ENCODE measurements at regions not wholly inside any gene's neighbourhood (a gene's known extent, or its start where the extent isn't known, plus 50 kb on each side); places are given as distances from the start of the nearest gene placed in this dataset.

- no peak for TF ChIP-seq CTCF (conservative IDR thresholded peaks at IDR 0.05; ENCODE audit: low read depth, low read length)
- Histone ChIP-seq H3K4me3 (IDR thresholded peaks at IDR 0.05; ENCODE audit: insufficient read depth, low read depth, low read length) (no peak overlapping the region), H3K27ac (no peak overlapping the region), H2AFZ (ENCODE audit: low read depth) (no peak overlapping the region), H4K20me1 (ENCODE audit: insufficient read depth) (no peaks in the 10 kb centered on the region), H3K36me3 (ENCODE audit: insufficient read depth) (no peaks in the 10 kb centered on the region), H3K27me3 (ENCODE audit: insufficient read depth, low read depth) (no peaks in the 10 kb centered on the region), H3K9ac (no peak overlapping the region), H3K4me1 (ENCODE audit: low read depth, poor library complexity, severe bottlenecking) (no peaks in the 10 kb centered on the region), H3K79me2 (ENCODE audit: insufficient read depth, low read depth) (no peaks in the 10 kb centered on the region), H3K4me2 (no peak overlapping the region)
These were observed 65.7 kb downstream of the TMEM18 start for GRCh38 chr2:611519-611918.

GRCh38 chr2:610491-610890, 66.7 kb downstream of the TMEM18 start:
- H3K27me3 ChIP-seq (ENCODE audit: insufficient read depth, low read depth): no peaks in the 10 kb centered on the region
- H3K36me3 ChIP-seq (ENCODE audit: insufficient read depth): no peaks in the 10 kb centered on the region
- no peak for TF ChIP-seq CTCF (conservative IDR thresholded peaks at IDR 0.05; ENCODE audit: low read depth, low read length)
- H4K20me1 ChIP-seq (ENCODE audit: insufficient read depth): no peaks in the 10 kb centered on the region
- no peak overlapping the region for H3K4me2 ChIP-seq
- H3K79me2 ChIP-seq (ENCODE audit: insufficient read depth, low read depth): no peaks in the 10 kb centered on the region
- H3K4me1 ChIP-seq (ENCODE audit: low read depth, poor library complexity, severe bottlenecking): no peaks in the 10 kb centered on the region
- H3K4me3 ChIP-seq (IDR thresholded peaks at IDR 0.05; ENCODE audit: insufficient read depth, low read depth, low read length): no peak overlapping the region
- no peak overlapping the region for H3K9ac ChIP-seq
- no peak overlapping the region for H3K27ac ChIP-seq
- no peak overlapping the region for H2AFZ ChIP-seq (ENCODE audit: low read depth)

DNA sequence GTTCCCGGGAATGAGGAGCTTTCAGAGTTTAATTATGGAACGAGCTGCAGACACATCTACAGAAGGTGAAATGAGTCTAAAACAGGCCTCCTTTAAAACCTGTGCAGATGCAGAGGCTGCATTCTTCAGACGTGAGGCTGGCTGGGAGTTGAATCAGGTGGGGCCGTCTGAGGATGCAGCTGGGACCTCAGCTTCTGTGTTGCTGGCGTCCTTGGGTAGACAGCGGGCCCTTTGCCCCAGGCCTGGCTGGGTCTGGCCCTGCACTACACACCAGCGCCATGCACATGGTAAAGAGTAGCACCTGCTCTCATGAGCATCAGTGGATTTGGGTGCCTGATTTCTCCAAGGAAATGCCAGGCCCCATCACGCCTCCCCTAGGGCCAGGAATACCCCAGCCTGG, 67.3 kb downstream of the TMEM18 start:
- H2AFZ ChIP-seq (ENCODE audit: low read depth): no peak overlapping the region
- H3K36me3 ChIP-seq (ENCODE audit: insufficient read depth): no peaks in the 10 kb centered on the region
- H4K20me1 ChIP-seq (ENCODE audit: insufficient read depth): no peaks in the 10 kb centered on the region
- H3K27me3 ChIP-seq (ENCODE audit: insufficient read depth, low read depth): no peaks in the 10 kb centered on the region
- no peak overlapping the region for H3K4me3 ChIP-seq (IDR thresholded peaks at IDR 0.05; ENCODE audit: insufficient read depth, low read depth, low read length)
- no peak overlapping the region for H3K4me2 ChIP-seq
- no peak overlapping the region for H3K27ac ChIP-seq
- H3K9ac ChIP-seq: no peak overlapping the region
- H3K79me2 ChIP-seq (ENCODE audit: insufficient read depth, low read depth): no peaks in the 10 kb centered on the region
- no peaks in the 10 kb centered on the region for H3K4me1 ChIP-seq (ENCODE audit: low read depth, poor library complexity, severe bottlenecking)
- no peak for TF ChIP-seq CTCF (conservative IDR thresholded peaks at IDR 0.05; ENCODE audit: low read depth, low read length)

GRCh38 chr2:609449-609848, 67.8 kb downstream of the TMEM18 start:
- Histone ChIP-seq H3K36me3 (ENCODE audit: insufficient read depth) (no peaks in the 10 kb centered on the region), H3K79me2 (ENCODE audit: insufficient read depth, low read depth) (no peaks in the 10 kb centered on the region), H3K4me3 (IDR thresholded peaks at IDR 0.05; ENCODE audit: insufficient read depth, low read depth, low read length) (no peak overlapping the region), H3K4me2 (no peak overlapping the region), H2AFZ (ENCODE audit: low read depth) (no peak overlapping the region), H3K9ac (no peak overlapping the region), H3K27me3 (ENCODE audit: insufficient read depth, low read depth) (no peaks in the 10 kb centered on the region), H4K20me1 (ENCODE audit: insufficient read depth) (no peaks in the 10 kb centered on the region), H3K4me1 (ENCODE audit: low read depth, poor library complexity, severe bottlenecking) (no peaks in the 10 kb centered on the region), H3K27ac (no peak overlapping the region)
- no peak for TF ChIP-seq CTCF (conservative IDR thresholded peaks at IDR 0.05; ENCODE audit: low read depth, low read length)

DNA sequence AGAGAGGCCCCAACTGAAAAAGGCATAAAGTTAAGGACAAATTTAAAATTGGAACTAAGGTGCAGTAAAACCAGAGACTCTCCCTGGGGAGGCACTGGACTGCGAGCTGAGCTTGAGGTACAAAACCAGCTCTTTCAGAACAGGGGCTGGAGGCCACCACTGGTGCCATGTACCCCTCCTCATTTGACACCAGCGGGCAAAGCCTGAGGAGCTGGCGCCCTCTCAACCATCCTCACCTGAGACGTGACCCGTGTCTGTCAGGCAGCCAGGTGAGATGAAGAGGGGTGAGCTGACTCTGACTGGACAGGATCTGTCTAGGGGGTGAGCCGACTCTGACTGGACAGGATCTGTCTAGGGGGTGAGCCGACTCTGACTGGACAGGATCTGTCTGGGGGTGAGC, 68.5 kb downstream of the TMEM18 start:
- Histone ChIP-seq H3K79me2 (ENCODE audit: insufficient read depth, low read depth) (no peaks in the 10 kb centered on the region), H3K4me1 (ENCODE audit: low read depth, poor library complexity, severe bottlenecking) (no peaks in the 10 kb centered on the region), H3K9ac (no peak overlapping the region), H3K27me3 (ENCODE audit: insufficient read depth, low read depth) (no peaks in the 10 kb centered on the region), H3K36me3 (ENCODE audit: insufficient read depth) (no peaks in the 10 kb centered on the region), H2AFZ (ENCODE audit: low read depth) (no peak overlapping the region), H3K27ac (no peak overlapping the region), H3K4me3 (IDR thresholded peaks at IDR 0.05; ENCODE audit: insufficient read depth, low read depth, low read length) (no peak overlapping the region), H3K4me2 (no peak overlapping the region), H4K20me1 (ENCODE audit: insufficient read depth) (no peaks in the 10 kb centered on the region)
- no peak for TF ChIP-seq CTCF (conservative IDR thresholded peaks at IDR 0.05; ENCODE audit: low read depth, low read length)
